Common myeloid progenitor, CD34-positive (primary cell): ENCODE measurements at regions not wholly inside any gene's neighbourhood (a gene's known extent, or its start where the extent isn't known, plus 50 kb on each side); places are given as distances from the start of the nearest gene placed in this dataset.

ENCODE experiments used
- CTCF ChIA-PET: fragments of 350-600 bp; sonication (Branson Sonifier 250); formaldehyde crosslinking; loops from one replicate; lab custom pipeline; 2021; ENCODE audit warnings: antibody characterized with exemption; lab: Charles Lee
- POLR2A ChIA-PET: fragments of 350-600 bp; sonication (Branson Sonifier 250); formaldehyde crosslinking; loops from one replicate; lab custom pipeline; 2021; ENCODE audit warnings: antibody characterized with exemption; lab: Charles Lee
- DNase-seq, 3 donors: peaks; one replicate each; pipeline versions ENCODE4 v3.0.0 to v3.0.0-alpha.2; 2013
- H3K27ac ChIP-seq, 2 experiments: 1 replicate in 1 of 2; 2 replicates in 1 of 2; pipeline ENCODE4 v1.7.0; 2013; ENCODE audit warnings: inconsistent platforms in 2 of 2, low read length in 2 of 2, mild to moderate bottlenecking in 2 of 2, low read depth in 1 of 2, moderate library complexity in 1 of 2; ENCODE audit not compliant: severe bottlenecking in 2 of 2, insufficient read depth in 1 of 2, poor library complexity in 1 of 2
- H3K27me3 ChIP-seq, 5 experiments: replicated peaks in 2 of 5; 1 replicate in 3 of 5; 2 replicates in 2 of 5; pipeline versions ENCODE4 v1.6.1 to v1.7.0; 2013; ENCODE audit warnings: low read length in 4 of 5, mild to moderate bottlenecking in 2 of 5, moderate library complexity in 2 of 5, inconsistent platforms in 1 of 5; ENCODE audit not compliant: insufficient read depth in 5 of 5, control insufficient read depth in 4 of 5
- H3K36me3 ChIP-seq, 4 experiments: 1 replicate in 2 of 4; 2 replicates in 2 of 4; pipeline versions ENCODE4 v1.6.1 to v1.7.0; 2013; ENCODE audit warnings: low read length in 3 of 4, control low read depth in 1 of 4, mild to moderate bottlenecking in 1 of 4; ENCODE audit not compliant: control insufficient read depth in 4 of 4, insufficient read depth in 4 of 4
- H3K4me1 ChIP-seq, 4 experiments: 1 replicate in 3 of 4; 2 replicates in 1 of 4; pipeline versions ENCODE4 v1.6.1 to v1.7.1; 2013; ENCODE audit warnings: low read length in 3 of 4, mild to moderate bottlenecking in 3 of 4, control low read depth in 1 of 4, inconsistent platforms in 1 of 4, moderate library complexity in 1 of 4; ENCODE audit not compliant: control insufficient read depth in 4 of 4, insufficient read depth in 4 of 4; ENCODE audit errors: control extremely low read depth in 1 of 4
- H3K4me3 ChIP-seq, 7 experiments: 1 replicate in 4 of 7; 2 replicates in 3 of 7; pipeline versions ENCODE4 v1.5.1 to v1.7.0; 2013; ENCODE audit warnings: mild to moderate bottlenecking in 7 of 7, low read length in 6 of 7, moderate library complexity in 6 of 7, inconsistent platforms in 2 of 7, low read depth in 2 of 7, control low read depth in 1 of 7; ENCODE audit not compliant: insufficient read depth in 4 of 7, control insufficient read depth in 1 of 7; ENCODE audit errors: extremely low read depth in 1 of 7
- H3K9me3 ChIP-seq, 5 experiments: 1 replicate in 4 of 5; 2 replicates in 1 of 5; pipeline versions ENCODE4 v1.6.1 to v1.7.1; 2013; ENCODE audit warnings: low read length in 4 of 5, mild to moderate bottlenecking in 2 of 5, inconsistent platforms in 1 of 5, low read depth in 1 of 5, moderate library complexity in 1 of 5; ENCODE audit not compliant: control insufficient read depth in 4 of 5, insufficient read depth in 2 of 5; ENCODE audit errors: control extremely low read depth in 1 of 5
- WGBS: methylation state at CpG from one replicate; pipeline ENCODE4 v1.1.5; 2013; ENCODE audit not compliant: insufficient coverage; 5-methylcytosine and 5-hydroxymethylcytosine counted together

- Histone ChIP-seq H3K27me3 (peaks cover 0 to 23% (median 0%) of the 10 kb centered on the region in 5 experiments), H3K9me3 (peaks cover 0 to 3% (median 0%) of the 10 kb centered on the region in 5 experiments), H3K27ac (no peak overlapping the region), H3K36me3 (no peaks in the 10 kb centered on the region), H3K4me3 (no peak overlapping the region), H3K4me1 (peaks cover 9 to 36% (median 25%) of the 10 kb centered on the region in 4 experiments)
- WGBS = 86% methylated on average over 1 of the region's 4 CpGs
- no peak for DNase-seq
- ChIA-PET CTCF (interaction anchor here (0.7 to 1.8 kb wide), 8 partner anchors 10 to 85 kb away, joined by 3 to 5 read pairs (median 3); no protein-coding TSS in a partner anchor), POLR2A (no interaction called here)
Observed at GRCh38 chr3:71902258-71903111, 117.5 kb upstream of the PROK2 start.

GRCh38 chr3:71901645-71902044, 116.7 kb upstream of the PROK2 start:
- no peaks in the 10 kb centered on the region for H3K36me3 ChIP-seq
- DNase-seq = no peak
- ChIA-PET CTCF (interaction anchor here (0.6 to 1.8 kb wide), 4 partner anchors 21 to 712 kb away, joined by 3 to 5 read pairs (median 3); no protein-coding TSS in a partner anchor), POLR2A (no interaction called here)
- peaks cover 9 to 28% (median 18%) of the 10 kb centered on the region in 4 experiments for H3K4me1 ChIP-seq
- WGBS = 91% methylated on average over 7 of the region's 9 CpGs
- peaks cover 0 to 18% (median 0%) of the 10 kb centered on the region in 5 experiments for H3K27me3 ChIP-seq
- peaks cover 0 to 3% (median 0%) of the 10 kb centered on the region in 5 experiments for H3K9me3 ChIP-seq
- H3K4me3 ChIP-seq = no peak overlapping the region
- H3K27ac ChIP-seq = no peak overlapping the region

- 90% methylated on average over 2 of the region's 2 CpGs for WGBS
- H3K4me1 ChIP-seq = peaks cover 3 to 13% (median 5%) of the 10 kb centered on the region in 4 experiments
- DNase-seq = no peak
- no peak overlapping the region for H3K4me3 ChIP-seq
- H3K27me3 ChIP-seq = peaks cover 0 to 22% (median 3%) of the 10 kb centered on the region in 5 experiments
- H3K27ac ChIP-seq = no peak overlapping the region
- no peaks in the 10 kb centered on the region for H3K36me3 ChIP-seq
- ChIA-PET CTCF (no interaction called here), POLR2A (no interaction called here)
- peaks cover 0 to 3% (median 0%) of the 10 kb centered on the region in 5 experiments for H3K9me3 ChIP-seq
Observed at GRCh38 chr3:71900057-71900456, 115.1 kb upstream of the PROK2 start.

GRCh38 chr3:71896751-71897150, 111.8 kb upstream of the PROK2 start:
- Histone ChIP-seq H3K9me3 (peaks cover 0 to 3% (median 0%) of the 10 kb centered on the region in 5 experiments), H3K36me3 (no peaks in the 10 kb centered on the region), H3K27ac (no peak overlapping the region), H3K4me3 (no peak overlapping the region), H3K4me1 (no peaks in the 10 kb centered on the region), H3K27me3 (peaks cover 0 to 25% (median 2%) of the 10 kb centered on the region in 5 experiments)
- WGBS = 100% methylated on average over 4 of the region's 4 CpGs
- no peak for DNase-seq
- POLR2A ChIA-PET = no interaction called here
- CTCF ChIA-PET = interaction anchor here (1.4 to 2.8 kb wide), 2 partner anchors 10 to 11 kb away, joined by 4 to 10 read pairs; no protein-coding TSS in a partner anchor

GRCh38 chr3:71893702-71894479, 108.9 kb upstream of the PROK2 start:
- H3K36me3 ChIP-seq = no peaks in the 10 kb centered on the region
- 98% methylated on average over 5 of the region's 6 CpGs for WGBS
- no peak overlapping the region for H3K4me3 ChIP-seq
- DNase-seq = no peak
- CTCF ChIA-PET = interaction anchor here (1.2 to 1.9 kb wide), 2 partner anchors 13 to 19 kb away, joined by 6 read pairs; no protein-coding TSS in a partner anchor
- peaks cover 0 to 27% (median 2%) of the 10 kb centered on the region in 5 experiments for H3K27me3 ChIP-seq
- no peak overlapping the region for H3K27ac ChIP-seq
- POLR2A ChIA-PET = no interaction called here
- no peaks in the 10 kb centered on the region for H3K9me3 ChIP-seq
- no peaks in the 10 kb centered on the region for H3K4me1 ChIP-seq

- no peaks in the 10 kb centered on the region for H3K9me3 ChIP-seq
- DNase-seq = no peak
- H3K4me3 ChIP-seq = no peak overlapping the region
- ChIA-PET CTCF (interaction anchor here (1.3 to 1.9 kb wide), 2 partner anchors 10 to 12 kb away, joined by 4 to 6 read pairs; no protein-coding TSS in a partner anchor), POLR2A (no interaction called here)
- no peaks in the 10 kb centered on the region for H3K36me3 ChIP-seq
- H3K4me1 ChIP-seq = no peaks in the 10 kb centered on the region
- H3K27me3 ChIP-seq = peaks cover 0 to 23% (median 2%) of the 10 kb centered on the region in 5 experiments
- 100% methylated on average over 3 of the region's 6 CpGs for WGBS
- no peak overlapping the region for H3K27ac ChIP-seq
Observed at GRCh38 chr3:71893122-71893521, 108.2 kb upstream of the PROK2 start.
